Inflammatory macrophage (primary cell): ENCODE measurements at regions not wholly inside any gene's neighbourhood (a gene's known extent, or its start where the extent isn't known, plus 50 kb on each side); places are given as distances from the start of the nearest gene placed in this dataset.
"Not testable (repeated sequence)": the region's sequence is repeated elsewhere in the genome, so short reads cannot be mapped to it uniquely, and the experiment has no call there.

ENCODE experiments used
- DNase-seq, 2 donors: peaks; one replicate each; pipeline ENCODE4 v3.0.0-alpha.2; 2020 to 2022

- DNase-seq = not testable (repeated sequence)
Observed at GRCh38 chr16:29578898-29579297, 72.7 kb upstream of the NPIPB12 start.

- not testable (repeated sequence) for DNase-seq
Observed at GRCh38 chr16:29581764-29582163, 75.6 kb upstream of the NPIPB12 start.

- not testable (repeated sequence) for DNase-seq
Observed at GRCh38 chr16:29591919-29592318, 71.1 kb upstream of the SPN start.

GRCh38 chr16:29594269-29594925 is 68.7 kb upstream of the SPN start:
- DNase-seq = peak; percentile 57 to 59

- peak; percentile 89 to 90 for DNase-seq
Observed at GRCh38 chr16:29594926-29595838, 67.9 kb upstream of the SPN start.

- not testable (repeated sequence) for DNase-seq
Observed at GRCh38 chr16:29597030-29597429, 66.0 kb upstream of the SPN start.

- peak; percentile 23 to 36 for DNase-seq
Observed at GRCh38 chr16:29600111-29601000, 62.7 kb upstream of the SPN start.

GRCh38 chr16:29602247-29602625 is 60.8 kb upstream of the SPN start:
- DNase-seq = not testable (repeated sequence)

- not testable (repeated sequence) for DNase-seq
Observed at GRCh38 chr16:29602683-29603088, 60.4 kb upstream of the SPN start.

- not testable (repeated sequence) for DNase-seq
Observed at GRCh38 chr16:29604631-29605549, 58.2 kb upstream of the SPN start.

GRCh38 chr16:29605593-29606205 is 57.3 kb upstream of the SPN start:
- DNase-seq = not testable (repeated sequence)

- peak in 1 of 2 donors; percentile 3 for DNase-seq
Observed at GRCh38 chr16:29606669-29607427, 56.2 kb upstream of the SPN start.

GRCh38 chr16:29607428-29607823 is 55.6 kb upstream of the SPN start:
- not testable (repeated sequence) for DNase-seq

GRCh38 chr16:29612381-29613306 is 50.4 kb upstream of the SPN start:
- DNase-seq = not testable (repeated sequence)
